ENCODE measurements at regions not wholly inside any gene's neighbourhood (a gene's known extent, or its start where the extent isn't known, plus 50 kb on each side); places are given as distances from the start of the nearest gene placed in this dataset.
"Not testable (repeated sequence)": the region's sequence is repeated elsewhere in the genome, so short reads cannot be mapped to it uniquely, and the experiment has no call there.

- DNase-seq, result not testable (repeated sequence)
Measured at GRCh38 chr2:95767950-95768349, 176.1 kb downstream of the TRIM43 start.

- DNase-seq, result not testable (repeated sequence)
Measured at GRCh38 chr2:95769256-95769655, 177.5 kb downstream of the TRIM43 start.

- DNase-seq, result not testable (repeated sequence)
Measured at GRCh38 chr2:95770726-95771125, 178.9 kb downstream of the TRIM43 start.

GRCh38 chr2:95774322-95775192 lies 182.8 kb downstream of the TRIM43 start:
- not testable (repeated sequence) for DNase-seq

GRCh38 chr2:95775193-95775531 lies 183.4 kb downstream of the TRIM43 start:
- not testable (repeated sequence) for DNase-seq

Measured in SHP77 (cell line).